ENCODE measurements at regions not wholly inside any gene's neighbourhood (a gene's known extent, or its start where the extent isn't known, plus 50 kb on each side); places are given as distances from the start of the nearest gene placed in this dataset.

GRCh38 chr18:28523758-28524475, 347.0 kb upstream of the CDH2 start:
- no peak for DNase-seq

DNA sequence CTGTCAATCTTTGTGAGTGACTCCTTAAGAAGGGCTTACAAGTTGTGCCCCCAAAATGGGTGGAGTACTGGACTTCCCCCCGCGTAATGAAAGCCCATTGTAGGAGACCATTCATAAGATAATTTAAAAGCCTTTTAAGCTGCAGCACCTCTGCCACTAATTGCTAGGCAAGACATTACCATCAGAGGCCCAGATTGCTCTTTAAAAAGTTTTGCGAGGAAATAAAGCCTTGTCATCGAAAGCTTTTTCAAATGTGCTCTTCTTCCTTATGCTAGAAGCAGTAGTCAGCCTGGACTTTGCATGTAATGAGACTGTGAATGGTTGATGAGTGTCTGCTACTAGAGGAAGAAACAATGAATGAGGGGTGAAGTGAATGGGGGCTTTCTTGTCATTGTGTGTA, 345.3 kb upstream of the CDH2 start:
- DNase-seq: no peak

- DNase-seq: no peak
Measured at GRCh38 chr18:28519997-28520396, 343.1 kb upstream of the CDH2 start.

GRCh38 chr18:28514699-28515098, 337.8 kb upstream of the CDH2 start:
- DNase-seq: no peak

GRCh38 chr18:28512357-28512756, 335.4 kb upstream of the CDH2 start:
- no peak for DNase-seq

GRCh38 chr18:28511413-28511821, 334.5 kb upstream of the CDH2 start:
- DNase-seq: no peak

DNA sequence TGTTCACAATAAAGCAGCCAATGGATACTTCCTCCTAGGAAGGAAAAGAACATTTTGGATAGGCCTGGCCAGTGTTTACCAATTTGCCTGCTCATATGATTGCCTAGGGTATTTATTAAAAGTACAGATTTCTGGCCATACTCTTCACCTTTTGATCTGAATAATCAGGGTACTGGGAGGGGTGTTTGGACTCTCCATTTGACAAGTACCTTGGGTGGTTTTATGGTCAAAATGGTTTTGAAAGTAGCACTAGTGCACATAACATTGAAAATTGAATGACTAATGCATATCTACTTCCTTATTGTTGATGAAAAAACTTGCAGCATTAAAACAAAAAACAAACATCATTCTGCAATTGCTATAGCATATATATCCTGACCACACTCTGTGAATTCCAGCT, 333.3 kb upstream of the CDH2 start:
- DNase-seq: no peak

DNA sequence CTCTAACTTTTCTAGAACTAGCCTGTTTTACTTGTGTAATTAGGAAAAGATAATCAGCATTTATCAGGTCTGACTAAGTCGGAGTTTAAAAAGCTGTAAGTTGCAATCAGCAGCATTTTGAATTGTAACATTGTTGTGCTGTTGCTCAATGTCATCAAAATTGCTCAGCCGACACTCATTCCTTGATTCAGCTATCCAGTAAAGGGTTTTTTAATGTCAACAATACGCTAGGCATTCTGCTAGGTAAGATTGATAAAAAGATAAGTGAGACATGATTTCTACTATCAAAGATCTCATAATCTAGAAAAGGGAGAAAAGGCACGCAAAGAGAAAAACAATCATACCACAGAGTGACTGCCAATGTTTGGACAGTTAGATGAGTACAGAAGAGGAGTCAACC, 327.1 kb upstream of the CDH2 start:
- no peak for DNase-seq

GRCh38 chr18:28494151-28494550, 317.2 kb upstream of the CDH2 start:
- no peak for DNase-seq

DNA sequence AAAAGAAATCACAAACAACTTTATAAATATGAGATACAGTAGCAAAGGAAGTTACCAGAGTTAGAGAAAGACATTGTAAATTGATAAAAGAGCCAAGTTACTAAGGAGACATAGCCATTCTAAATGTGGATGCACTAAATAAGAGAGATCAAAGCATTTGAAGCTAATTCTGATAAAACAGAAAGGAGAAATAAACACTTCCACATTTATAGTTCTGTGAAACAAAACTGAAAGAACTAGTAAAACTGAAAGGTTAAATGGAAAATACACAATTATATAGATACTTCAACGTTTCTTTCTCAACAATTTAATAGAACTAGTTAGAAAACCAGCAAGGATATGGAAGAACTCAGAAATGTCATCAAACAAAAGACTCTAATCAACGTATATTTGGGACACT, 309.0 kb upstream of the CDH2 start:
- DNase-seq: no peak

DNA sequence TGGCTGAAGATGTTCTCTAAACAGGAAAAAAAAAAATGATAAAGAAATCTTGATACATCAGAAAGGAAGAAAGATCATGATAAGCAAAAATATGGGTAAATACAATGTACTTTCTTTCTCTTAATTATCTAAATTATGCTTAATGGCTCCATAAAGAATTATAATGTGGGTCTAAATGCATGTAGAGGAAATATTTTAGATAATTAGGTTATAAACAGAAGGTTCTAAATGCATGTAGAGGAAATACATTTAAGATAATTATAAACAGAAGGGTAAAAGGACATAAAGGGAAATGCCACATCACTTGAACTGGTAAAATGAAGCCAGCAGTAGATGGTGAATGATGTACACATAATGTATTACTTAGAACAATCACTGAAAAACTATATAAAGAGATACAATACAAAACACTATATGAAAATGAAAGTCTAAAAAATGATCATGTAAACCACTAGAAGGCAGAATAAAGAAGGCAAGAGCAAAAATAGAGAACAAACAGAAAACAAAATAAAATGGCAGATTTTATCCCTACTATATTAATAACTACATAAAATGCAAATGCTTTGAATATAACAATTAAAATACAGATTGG, 308.4 kb upstream of the CDH2 start:
- no peak for DNase-seq

- no peak for DNase-seq
Measured at GRCh38 chr18:28478531-28478930, 301.6 kb upstream of the CDH2 start.

- DNase-seq: no peak
Measured at GRCh38 chr18:28476302-28476701, 299.4 kb upstream of the CDH2 start.

DNA sequence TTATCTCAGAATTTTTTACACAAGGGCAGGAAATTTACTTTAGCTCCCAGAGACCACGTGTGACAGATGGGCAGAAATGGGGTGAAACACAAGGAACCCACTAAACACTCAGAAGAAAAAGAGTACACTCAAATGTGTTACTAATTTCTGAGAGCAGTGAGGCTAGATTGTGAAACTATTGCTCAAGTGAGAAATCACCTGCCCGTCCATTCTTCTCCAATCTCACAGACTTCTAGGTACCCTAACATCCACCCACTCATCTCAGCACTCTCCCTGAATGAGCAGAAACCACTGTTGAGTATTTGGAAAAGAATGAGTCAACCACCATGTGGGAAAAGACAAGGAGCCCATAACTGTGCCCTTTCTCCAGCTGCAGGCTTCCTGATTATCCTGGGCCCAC, 293.0 kb upstream of the CDH2 start:
- no peak for DNase-seq

DNA sequence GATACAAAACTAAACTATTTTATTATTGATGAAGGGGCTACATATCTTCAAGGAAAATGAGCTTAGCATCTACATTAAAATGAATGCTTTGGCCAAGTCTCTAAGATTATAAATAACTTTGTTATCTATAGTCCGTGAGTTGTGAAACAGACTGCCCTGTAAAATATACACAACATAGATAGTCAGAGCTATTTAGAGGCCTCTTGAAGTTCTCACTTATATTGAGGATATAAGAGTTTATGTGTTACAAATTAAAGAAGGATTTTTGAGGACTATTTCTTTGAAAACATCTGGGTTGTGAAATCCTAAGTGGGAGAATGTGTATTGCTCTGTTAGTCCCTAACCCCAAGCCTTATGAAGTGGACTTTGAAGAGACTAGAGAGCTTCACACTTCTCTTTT, 292.0 kb upstream of the CDH2 start:
- no peak for DNase-seq

DNA sequence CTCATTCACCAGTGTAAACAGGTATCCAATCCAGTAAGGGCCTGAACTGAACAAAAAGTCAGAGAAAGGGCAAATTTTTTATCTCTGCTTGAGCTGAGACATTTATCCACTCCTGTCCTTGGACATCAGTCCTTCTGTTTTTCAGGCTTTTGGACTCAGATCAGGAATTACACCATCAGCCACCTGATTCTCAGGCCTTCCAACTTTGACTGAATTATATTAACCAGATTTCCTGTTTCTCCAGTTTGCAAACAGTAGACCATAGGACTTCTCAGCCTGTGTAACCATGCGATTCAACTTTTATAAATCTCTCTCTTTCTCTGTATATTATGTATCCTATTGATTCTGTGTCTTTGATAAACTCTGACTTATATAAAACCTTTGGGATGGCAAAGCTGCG, 289.3 kb upstream of the CDH2 start:
- DNase-seq: no peak

GRCh38 chr18:28459587-28459986, 282.7 kb upstream of the CDH2 start:
- no peak for DNase-seq

DNA sequence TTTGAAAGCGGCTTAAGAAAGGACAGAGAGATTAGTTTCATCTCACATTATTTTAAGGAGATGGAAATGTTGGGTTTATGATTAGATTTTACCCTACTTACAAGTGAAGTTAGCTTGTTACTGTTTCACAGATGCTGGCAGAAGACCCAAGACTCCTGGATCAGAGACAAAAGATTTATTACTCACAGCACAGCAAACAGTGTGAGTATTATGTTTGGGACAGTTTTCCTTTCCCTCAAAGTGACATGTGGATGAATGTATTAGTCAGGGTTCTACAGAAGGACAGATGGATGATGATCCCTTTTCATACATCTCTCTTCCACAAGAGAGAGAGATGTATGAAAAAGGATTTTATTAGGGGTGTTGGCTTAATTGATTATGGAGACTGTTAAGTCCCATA, 281.8 kb upstream of the CDH2 start:
- DNase-seq: no peak

- no peak for DNase-seq
Measured at GRCh38 chr18:28457784-28458183, 280.9 kb upstream of the CDH2 start.

DNA sequence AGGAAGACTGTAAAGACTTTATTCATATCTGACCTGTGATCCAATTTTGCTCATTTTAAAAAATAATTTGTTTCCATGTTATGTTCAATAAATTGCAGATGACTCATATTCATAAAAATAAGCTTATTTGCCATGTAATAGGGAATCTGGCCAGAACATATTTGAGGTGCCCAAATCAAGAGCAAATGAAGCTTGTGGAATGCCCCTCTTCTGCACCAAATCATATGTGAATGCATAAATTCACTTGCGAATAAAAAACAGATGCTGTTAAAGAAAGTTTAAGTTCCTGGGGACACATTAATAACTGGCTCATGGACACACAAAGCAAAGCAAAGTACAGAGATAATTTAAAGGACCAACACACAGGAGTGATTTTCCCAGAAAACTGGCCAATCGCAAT, 279.0 kb upstream of the CDH2 start:
- no peak for DNase-seq

- no peak for DNase-seq
Measured at GRCh38 chr18:28439870-28440269, 262.9 kb upstream of the CDH2 start.

GRCh38 chr18:28438381-28438780, 261.5 kb upstream of the CDH2 start:
- no peak for DNase-seq

DNA sequence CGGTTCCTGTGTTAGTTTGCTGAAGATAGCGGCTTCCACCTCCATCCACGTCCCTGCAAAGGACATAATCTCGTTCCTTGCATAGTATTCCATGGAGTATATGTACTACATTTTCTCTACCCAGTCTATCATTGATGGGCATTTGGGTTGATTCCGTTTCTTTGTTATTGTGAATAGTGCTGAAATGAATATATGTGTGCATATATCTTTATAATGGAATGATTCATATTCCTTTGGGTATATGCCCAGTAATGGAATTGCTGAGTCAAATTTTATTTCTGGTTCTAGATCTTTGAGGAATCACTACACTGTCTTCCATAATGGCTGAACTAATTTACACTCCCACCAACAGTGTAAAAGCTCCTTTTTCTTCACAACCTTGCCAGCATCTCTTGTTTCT, 255.4 kb upstream of the CDH2 start:
- no peak for DNase-seq

- no peak for DNase-seq
Measured at GRCh38 chr18:28425886-28426285, 249.0 kb upstream of the CDH2 start.

- DNase-seq: no peak
Measured at GRCh38 chr18:28422577-28422976, 245.6 kb upstream of the CDH2 start.
